LoVo (cell line): ENCODE measurements at regions not wholly inside any gene's neighbourhood (a gene's known extent, or its start where the extent isn't known, plus 50 kb on each side); places are given as distances from the start of the nearest gene placed in this dataset.
"Not testable (repeated sequence)": the region's sequence is repeated elsewhere in the genome, so short reads cannot be mapped to it uniquely, and the experiment has no call there.

ENCODE experiments used
- DNase-seq: peaks from one replicate; pipeline ENCODE4 v3.0.0-alpha.2; 2016; ENCODE audit warnings: low spot score

GRCh38 chr10:78596556-78596955, 472.2 kb upstream of the ZMIZ1 start:
- DNase-seq = no peak

- DNase-seq = no peak
Observed at GRCh38 chr10:78597796-78598555, 470.8 kb upstream of the ZMIZ1 start.

- DNase-seq = no peak
Observed at GRCh38 chr10:78599122-78599853, 469.5 kb upstream of the ZMIZ1 start.

- DNase-seq = no peak
Observed at GRCh38 chr10:78600121-78600665, 468.6 kb upstream of the ZMIZ1 start.

GRCh38 chr10:78600740-78601139, 468.0 kb upstream of the ZMIZ1 start:
- no peak for DNase-seq

GRCh38 chr10:78602201-78602932, 466.4 kb upstream of the ZMIZ1 start:
- no peak for DNase-seq

GRCh38 chr10:78604286-78604685, 464.5 kb upstream of the ZMIZ1 start:
- no peak for DNase-seq

- DNase-seq = no peak
Observed at GRCh38 chr10:78604721-78605120, 464.0 kb upstream of the ZMIZ1 start.

- peak; percentile 7 for DNase-seq
Observed at GRCh38 chr10:78605800-78606350, 462.9 kb upstream of the ZMIZ1 start.

- DNase-seq = not testable (repeated sequence)
Observed at GRCh38 chr10:78606766-78607165, 462.0 kb upstream of the ZMIZ1 start.

- no peak for DNase-seq
Observed at GRCh38 chr10:78609976-78610375, 458.8 kb upstream of the ZMIZ1 start.

GRCh38 chr10:78613132-78613531, 455.6 kb upstream of the ZMIZ1 start:
- DNase-seq = no peak

GRCh38 chr10:78614267-78614666, 454.5 kb upstream of the ZMIZ1 start:
- DNase-seq = no peak

GRCh38 chr10:78614744-78615143, 454.0 kb upstream of the ZMIZ1 start:
- DNase-seq = no peak

GRCh38 chr10:78616125-78616695, 452.6 kb upstream of the ZMIZ1 start:
- DNase-seq = no peak

- DNase-seq = no peak
Observed at GRCh38 chr10:78617115-78617514, 451.7 kb upstream of the ZMIZ1 start.

GRCh38 chr10:78617631-78618030, 451.1 kb upstream of the ZMIZ1 start:
- DNase-seq = no peak

- DNase-seq = no peak
Observed at GRCh38 chr10:78618050-78618449, 450.7 kb upstream of the ZMIZ1 start.

GRCh38 chr10:78619115-78619851, 449.5 kb upstream of the ZMIZ1 start:
- DNase-seq = no peak

- DNase-seq = no peak
Observed at GRCh38 chr10:78619896-78620295, 448.9 kb upstream of the ZMIZ1 start.
